ENCODE measurements at regions not wholly inside any gene's neighbourhood (a gene's known extent, or its start where the extent isn't known, plus 50 kb on each side); places are given as distances from the start of the nearest gene placed in this dataset.

- H3K27ac ChIP-seq, result peak overlapping the region; percentile 70
- H3K36me3 ChIP-seq (ENCODE audit: insufficient read depth in 1 of 2, low read depth in 1 of 2), result no peaks in the 10 kb centered on the region
- WGBS, 3 donors, result 72 to 78% (median 77%) methylated on average over 3 of the region's 3 CpGs
- H3K4me3 ChIP-seq, result no peak overlapping the region
- no peak for TF ChIP-seq CTCF (IDR thresholded peaks at IDR 0.05)
- no peaks in the 10 kb centered on the region for H3K27me3 ChIP-seq (ENCODE audit: insufficient read depth in 3 of 3, low read length in 2 of 3)
- no peak for ATAC-seq
- no peaks in the 10 kb centered on the region for H3K9me3 ChIP-seq
- intact Hi-C loops (cut with DNase I), result loop anchor here (1.0 to 5.0 kb wide), 3 partner anchors 191 to 281 kb away; no protein-coding TSS in a partner anchor
- peaks cover 42% of the 10 kb centered on the region for H3K4me1 ChIP-seq
- DNase-seq, result no peak
Observed at GRCh38 chr2:64328756-64329155, 125.2 kb upstream of the LGALSL start.

GRCh38 chr2:64329848-64330247, 124.1 kb upstream of the LGALSL start:
- Histone ChIP-seq H3K9me3 (no peaks in the 10 kb centered on the region), H3K36me3 (ENCODE audit: insufficient read depth in 1 of 2, low read depth in 1 of 2) (no peaks in the 10 kb centered on the region), H3K4me3 (no peak overlapping the region), H3K27me3 (ENCODE audit: insufficient read depth in 3 of 3, low read length in 2 of 3) (no peaks in the 10 kb centered on the region), H3K4me1 (peaks cover 42% of the 10 kb centered on the region), H3K27ac (peak overlapping the region; percentile 51)
- peak in 1 of 4 donors; percentile 16 for ATAC-seq
- 37 to 49% (median 44%) methylated on average over 2 of the region's 2 CpGs for WGBS, 3 donors
- intact Hi-C loops (cut with DNase I), result loop anchor here (1.0 to 10.0 kb wide), 7 partner anchors 72 to 535 kb away; no protein-coding TSS in a partner anchor
- DNase-seq, result no peak
- TF ChIP-seq CTCF (IDR thresholded peaks at IDR 0.05), result no peak

GRCh38 chr2:64330281-64331113, 123.5 kb upstream of the LGALSL start:
- DNase-seq (peak; percentile 71 to 85), ATAC-seq (peak; percentile 62 to 85 (median 71))
- peaks cover 42% of the 10 kb centered on the region for H3K4me1 ChIP-seq
- H3K36me3 ChIP-seq (ENCODE audit: insufficient read depth in 1 of 2, low read depth in 1 of 2), result no peaks in the 10 kb centered on the region
- intact Hi-C loops (cut with DNase I), result loop anchor here (1.0 to 10.0 kb wide), 5 partner anchors 72 to 534 kb away; no protein-coding TSS in a partner anchor
- H3K4me3 ChIP-seq, result peak overlapping the region; percentile 38
- TF ChIP-seq CTCF (IDR thresholded peaks at IDR 0.05), result peak; percentile 95
- WGBS, 3 donors, result 20 to 22% (median 22%) methylated on average over 10 of the region's 10 CpGs
- peak overlapping the region; percentile 51 for H3K27ac ChIP-seq
- H3K27me3 ChIP-seq (ENCODE audit: insufficient read depth in 3 of 3, low read length in 2 of 3), result no peaks in the 10 kb centered on the region
- H3K9me3 ChIP-seq, result no peaks in the 10 kb centered on the region

- Histone ChIP-seq H3K27ac (no peak overlapping the region), H3K9me3 (no peaks in the 10 kb centered on the region), H3K27me3 (ENCODE audit: insufficient read depth in 3 of 3, low read length in 2 of 3) (no peaks in the 10 kb centered on the region), H3K4me3 (peak overlapping the region; percentile 38), H3K4me1 (peaks cover 42% of the 10 kb centered on the region), H3K36me3 (ENCODE audit: insufficient read depth in 1 of 2, low read depth in 1 of 2) (no peaks in the 10 kb centered on the region)
- 41 to 52% (median 46%) methylated on average over 6 of the region's 6 CpGs for WGBS, 3 donors
- no peak for TF ChIP-seq CTCF (IDR thresholded peaks at IDR 0.05)
- no peak for DNase-seq
- no peak for ATAC-seq
- intact Hi-C loops (cut with DNase I), result loop anchor here (2.0 to 10.0 kb wide), 4 partner anchors 71 to 534 kb away; no protein-coding TSS in a partner anchor
Observed at GRCh38 chr2:64331114-64331645, 122.8 kb upstream of the LGALSL start.
